ENCODE measurements at regions not wholly inside any gene's neighbourhood (a gene's known extent, or its start where the extent isn't known, plus 50 kb on each side); places are given as distances from the start of the nearest gene placed in this dataset.

GRCh38 chr14:22200977-22201605 lies 387.9 kb downstream of the DAD1 start:
- TF ChIP-seq GATA2 (IDR thresholded peaks at IDR 0.05; ENCODE audit: low read depth, low read length) (no peak), GATA3 (IDR thresholded peaks at IDR 0.05; ENCODE audit: low read depth, low read length) (no peak)

GRCh38 chr14:22194664-22195063 lies 394.4 kb downstream of the DAD1 start:
- TF ChIP-seq GATA2 (IDR thresholded peaks at IDR 0.05; ENCODE audit: low read depth, low read length) (no peak), GATA3 (IDR thresholded peaks at IDR 0.05; ENCODE audit: low read depth, low read length) (no peak)

- TF ChIP-seq GATA3 (IDR thresholded peaks at IDR 0.05; ENCODE audit: low read depth, low read length) (no peak), GATA2 (IDR thresholded peaks at IDR 0.05; ENCODE audit: low read depth, low read length) (no peak)
These were observed 398.4 kb downstream of the DAD1 start for GRCh38 chr14:22190411-22191191.

GRCh38 chr14:22189881-22190280 lies 399.1 kb downstream of the DAD1 start:
- no peak for TF ChIP-seq GATA3 (IDR thresholded peaks at IDR 0.05; ENCODE audit: low read depth, low read length)
- no peak for TF ChIP-seq GATA2 (IDR thresholded peaks at IDR 0.05; ENCODE audit: low read depth, low read length)

GRCh38 chr14:22188318-22188717 lies 400.7 kb downstream of the DAD1 start:
- TF ChIP-seq GATA2 (IDR thresholded peaks at IDR 0.05; ENCODE audit: low read depth, low read length) (no peak), GATA3 (IDR thresholded peaks at IDR 0.05; ENCODE audit: low read depth, low read length) (no peak)

GRCh38 chr14:22185789-22186188 lies 403.2 kb downstream of the DAD1 start:
- no peak for TF ChIP-seq GATA3 (IDR thresholded peaks at IDR 0.05; ENCODE audit: low read depth, low read length)
- TF ChIP-seq GATA2 (IDR thresholded peaks at IDR 0.05; ENCODE audit: low read depth, low read length) = no peak

- TF ChIP-seq GATA2 (IDR thresholded peaks at IDR 0.05; ENCODE audit: low read depth, low read length) (no peak), GATA3 (IDR thresholded peaks at IDR 0.05; ENCODE audit: low read depth, low read length) (no peak)
These were observed 403.8 kb downstream of the DAD1 start for GRCh38 chr14:22185191-22185590.

- TF ChIP-seq GATA2 (IDR thresholded peaks at IDR 0.05; ENCODE audit: low read depth, low read length) (no peak), GATA3 (IDR thresholded peaks at IDR 0.05; ENCODE audit: low read depth, low read length) (no peak)
These were observed 404.2 kb downstream of the DAD1 start for GRCh38 chr14:22184830-22185168.

- TF ChIP-seq GATA2 (IDR thresholded peaks at IDR 0.05; ENCODE audit: low read depth, low read length) (no peak), GATA3 (IDR thresholded peaks at IDR 0.05; ENCODE audit: low read depth, low read length) (no peak)
These were observed 404.7 kb downstream of the DAD1 start for GRCh38 chr14:22184157-22184829.

- TF ChIP-seq GATA2 (IDR thresholded peaks at IDR 0.05; ENCODE audit: low read depth, low read length) = no peak
- TF ChIP-seq GATA3 (IDR thresholded peaks at IDR 0.05; ENCODE audit: low read depth, low read length) = no peak
These were observed 409.0 kb downstream of the DAD1 start for GRCh38 chr14:22180045-22180444.

- no peak for TF ChIP-seq GATA3 (IDR thresholded peaks at IDR 0.05; ENCODE audit: low read depth, low read length)
These were observed 409.8 kb downstream of the DAD1 start for GRCh38 chr14:22179190-22179589.

- TF ChIP-seq GATA3 (IDR thresholded peaks at IDR 0.05; ENCODE audit: low read depth, low read length) (no peak), GATA2 (IDR thresholded peaks at IDR 0.05; ENCODE audit: low read depth, low read length) (no peak)
These were observed 410.6 kb downstream of the DAD1 start for GRCh38 chr14:22178333-22178839.

- TF ChIP-seq GATA3 (IDR thresholded peaks at IDR 0.05; ENCODE audit: low read depth, low read length) (no peak), GATA2 (IDR thresholded peaks at IDR 0.05; ENCODE audit: low read depth, low read length) (no peak)
These were observed 411.2 kb downstream of the DAD1 start for GRCh38 chr14:22177870-22178269.

- TF ChIP-seq GATA2 (IDR thresholded peaks at IDR 0.05; ENCODE audit: low read depth, low read length) (no peak), GATA3 (IDR thresholded peaks at IDR 0.05; ENCODE audit: low read depth, low read length) (no peak)
These were observed 412.1 kb downstream of the DAD1 start for GRCh38 chr14:22176957-22177356.
